BJ (cell line): ENCODE measurements at regions not wholly inside any gene's neighbourhood (a gene's known extent, or its start where the extent isn't known, plus 50 kb on each side); places are given as distances from the start of the nearest gene placed in this dataset.

Experiments used
- CTCF ChIA-PET: fragments of 350-600 bp; formaldehyde crosslinking; extraction: SDS; loops from one replicate; lab custom pipeline; 2021; ENCODE audit warnings: antibody characterized with exemption, inconsistent platforms; lab: Yijun Ruan, JAX
- POLR2A ChIA-PET: fragments of 300-600 bp; sonication (Branson Sonifier 250); formaldehyde crosslinking; extraction: SDS; loops from one replicate; lab custom pipeline; 2021; ENCODE audit warnings: antibody characterized with exemption; lab: Charles Lee
- DNase-seq: peaks from one replicate; pipeline ENCODE4 v3.0.0-alpha.2; 2011; ENCODE audit warnings: low read depth
- H3K27me3 ChIP-seq: 2 replicates; pipeline ENCODE4 v1.6.0; 2011; ENCODE audit warnings: low read length; ENCODE audit not compliant: control insufficient read depth, insufficient read depth
- H3K36me3 ChIP-seq: 2 replicates; pipeline ENCODE4 v1.5.1; 2011; ENCODE audit warnings: low read length; ENCODE audit not compliant: control insufficient read depth, insufficient read depth
- H3K4me3 ChIP-seq: 2 replicates; pipeline ENCODE4 v1.5.1; 2011; ENCODE audit warnings: low read depth, mild to moderate bottlenecking, control low read depth, low read length
- TF ChIP-seq, protein P1 (sequence below): IDR thresholded peaks from 2 replicates; pipeline ENCODE4 v1.5.1; 2011; ENCODE audit warnings: low read depth, mild to moderate bottlenecking, control low read depth, inconsistent platforms, low read length, moderate library complexity; ENCODE audit not compliant: insufficient read depth

GRCh38 chr5:133691448-133691847, 79.1 kb upstream of the FSTL4 start:
- ChIA-PET POLR2A (no interaction called here), CTCF (no interaction called here)
- no peaks in the 10 kb centered on the region for H3K27me3 ChIP-seq
- H3K36me3 ChIP-seq, result no peaks in the 10 kb centered on the region
- no peak for DNase-seq
- TF ChIP-seq, protein P1, sequence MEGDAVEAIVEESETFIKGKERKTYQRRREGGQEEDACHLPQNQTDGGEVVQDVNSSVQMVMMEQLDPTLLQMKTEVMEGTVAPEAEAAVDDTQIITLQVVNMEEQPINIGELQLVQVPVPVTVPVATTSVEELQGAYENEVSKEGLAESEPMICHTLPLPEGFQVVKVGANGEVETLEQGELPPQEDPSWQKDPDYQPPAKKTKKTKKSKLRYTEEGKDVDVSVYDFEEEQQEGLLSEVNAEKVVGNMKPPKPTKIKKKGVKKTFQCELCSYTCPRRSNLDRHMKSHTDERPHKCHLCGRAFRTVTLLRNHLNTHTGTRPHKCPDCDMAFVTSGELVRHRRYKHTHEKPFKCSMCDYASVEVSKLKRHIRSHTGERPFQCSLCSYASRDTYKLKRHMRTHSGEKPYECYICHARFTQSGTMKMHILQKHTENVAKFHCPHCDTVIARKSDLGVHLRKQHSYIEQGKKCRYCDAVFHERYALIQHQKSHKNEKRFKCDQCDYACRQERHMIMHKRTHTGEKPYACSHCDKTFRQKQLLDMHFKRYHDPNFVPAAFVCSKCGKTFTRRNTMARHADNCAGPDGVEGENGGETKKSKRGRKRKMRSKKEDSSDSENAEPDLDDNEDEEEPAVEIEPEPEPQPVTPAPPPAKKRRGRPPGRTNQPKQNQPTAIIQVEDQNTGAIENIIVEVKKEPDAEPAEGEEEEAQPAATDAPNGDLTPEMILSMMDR, result no peak
- H3K4me3 ChIP-seq, result no peak overlapping the region

- DNase-seq, result no peak
- TF ChIP-seq, protein P1, result no peak
- ChIA-PET CTCF (no interaction called here), POLR2A (no interaction called here)
- Histone ChIP-seq H3K4me3 (no peak overlapping the region), H3K27me3 (no peaks in the 10 kb centered on the region), H3K36me3 (no peaks in the 10 kb centered on the region)
Observed at GRCh38 chr5:133690746-133691145, 78.4 kb upstream of the FSTL4 start.

GRCh38 chr5:133688391-133688790, 76.0 kb upstream of the FSTL4 start:
- Histone ChIP-seq H3K36me3 (no peaks in the 10 kb centered on the region), H3K4me3 (no peak overlapping the region), H3K27me3 (no peaks in the 10 kb centered on the region; the same call in 1 of the 2 replicates)
- ChIA-PET POLR2A (no interaction called here), CTCF (no interaction called here)
- TF ChIP-seq, protein P1, result no peak
- no peak for DNase-seq

GRCh38 chr5:133687212-133688061, 75.1 kb upstream of the FSTL4 start:
- Histone ChIP-seq H3K4me3 (no peak overlapping the region), H3K36me3 (no peaks in the 10 kb centered on the region), H3K27me3 (no peaks in the 10 kb centered on the region; the same call in 1 of the 2 replicates)
- no peak for DNase-seq
- POLR2A ChIA-PET, result no interaction called here
- CTCF ChIA-PET, result no interaction called here
- TF ChIP-seq, protein P1, result no peak

- POLR2A ChIA-PET, result no interaction called here
- H3K4me3 ChIP-seq, result no peak overlapping the region
- no peaks in the 10 kb centered on the region for H3K36me3 ChIP-seq
- TF ChIP-seq, protein P1, result no peak
- H3K27me3 ChIP-seq, result no peaks in the 10 kb centered on the region; the same call in 1 of the 2 replicates
- CTCF ChIA-PET, result no interaction called here
- no peak for DNase-seq
Observed at GRCh38 chr5:133686566-133686965, 74.2 kb upstream of the FSTL4 start.
